ENCODE measurements at regions not wholly inside any gene's neighbourhood (a gene's known extent, or its start where the extent isn't known, plus 50 kb on each side); places are given as distances from the start of the nearest gene placed in this dataset.

DNA sequence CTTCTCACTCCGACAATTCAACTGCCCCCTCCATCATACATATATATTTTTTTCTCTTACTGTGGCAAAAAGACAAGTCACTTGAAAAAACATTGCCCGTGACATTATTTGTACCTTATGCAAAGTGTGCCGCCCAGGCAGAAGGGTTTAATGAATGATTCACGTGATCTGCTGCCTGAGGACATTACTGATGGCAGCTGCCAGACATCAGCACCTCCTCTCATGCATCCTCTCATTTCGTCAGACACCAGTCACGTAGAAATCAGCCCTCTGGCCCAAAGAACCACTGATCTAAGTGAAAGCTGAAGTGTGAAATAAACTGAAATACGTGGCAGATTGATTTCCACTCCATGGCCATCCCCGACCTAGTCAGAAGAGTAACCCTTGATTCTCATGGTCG is 218.8 kb upstream of the PDE10A start:
- DNase-seq (ENCODE audit: low spot score) (no peak), ATAC-seq (no peak)
- TF ChIP-seq EZH2phosphoT487 (IDR thresholded peaks at IDR 0.05; ENCODE audit: unreplicated experiment) (no peak), EZH2 (IDR thresholded peaks at IDR 0.05; ENCODE audit: low read depth, unreplicated experiment) (no peak), CREB1 (CRISPR knock-in tag; IDR thresholded peaks at IDR 0.05; ENCODE audit: low read depth) (no peak), POLR2AphosphoS5 (IDR thresholded peaks at IDR 0.05; ENCODE audit: low read depth) (no peak)
- H3K27ac ChIP-seq (ENCODE audit: low read depth) = no peak overlapping the region
- no peaks in the 10 kb centered on the region for H3K27me3 ChIP-seq (ENCODE audit: insufficient read depth)
- H3K36me3 ChIP-seq (ENCODE audit: insufficient read depth) = no peaks in the 10 kb centered on the region
- H3K4me3 ChIP-seq = no peak overlapping the region
- no peak overlapping the region for H2AFZ ChIP-seq
- peaks cover 7% of the 10 kb centered on the region for H3K27me3 Mint-ChIP-seq (ENCODE audit: insufficient read depth, low read depth, poor library complexity)
- H3K4me1 Mint-ChIP-seq = peaks cover 9% of the 10 kb centered on the region
- no peaks in the 10 kb centered on the region for H3F3A ChIP-seq (replicated peaks; ENCODE audit: low read depth)
- no peak overlapping the region for H3K27ac Mint-ChIP-seq
- no peak overlapping the region for H3K4me3 Mint-ChIP-seq
- no peak overlapping the region for H3K4me2 ChIP-seq
- H4K20me1 ChIP-seq (replicated peaks; ENCODE audit: insufficient read depth) = no peaks in the 10 kb centered on the region
- H3K36me3 Mint-ChIP-seq (ENCODE audit: low read depth) = peaks cover 3% of the 10 kb centered on the region; the same call in 1 of the 3 replicates
- H3K9me3 Mint-ChIP-seq = peaks cover 10% of the 10 kb centered on the region
- no peaks in the 10 kb centered on the region for H3K4me1 ChIP-seq (ENCODE audit: insufficient read depth)
- no peaks in the 10 kb centered on the region for H3K79me2 ChIP-seq (replicated peaks; ENCODE audit: insufficient read depth)
- no peaks in the 10 kb centered on the region for H3K9me2 ChIP-seq (ENCODE audit: insufficient read depth)

DNA sequence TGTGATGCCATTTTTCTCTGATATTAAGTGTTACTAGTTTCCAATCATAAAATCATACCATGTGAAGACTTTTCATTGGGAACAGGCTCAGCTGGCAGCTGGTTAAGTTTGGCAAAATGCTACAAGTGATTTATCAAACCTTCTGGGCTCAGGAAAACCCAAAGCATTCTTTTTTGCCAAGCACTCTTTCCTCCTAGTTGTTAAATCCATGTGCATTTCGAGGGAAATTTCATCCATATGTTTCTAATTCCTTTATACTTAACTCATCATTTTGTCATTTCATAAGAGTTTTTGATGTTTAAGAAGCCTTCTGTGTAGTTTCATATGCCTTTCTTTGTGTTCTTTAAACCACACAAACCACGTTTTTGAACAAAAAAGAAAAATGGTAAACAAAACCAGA is 217.6 kb upstream of the PDE10A start:
- H2AFZ ChIP-seq = no peak overlapping the region
- H3F3A ChIP-seq (replicated peaks; ENCODE audit: low read depth) = no peaks in the 10 kb centered on the region
- no peaks in the 10 kb centered on the region for H3K4me1 ChIP-seq (ENCODE audit: insufficient read depth)
- H4K20me1 ChIP-seq (replicated peaks; ENCODE audit: insufficient read depth) = no peaks in the 10 kb centered on the region
- H3K4me2 ChIP-seq = no peak overlapping the region
- no peak overlapping the region for H3K4me3 ChIP-seq
- no peak for ATAC-seq
- H3K79me2 ChIP-seq (replicated peaks; ENCODE audit: insufficient read depth) = no peaks in the 10 kb centered on the region
- no peaks in the 10 kb centered on the region for H3K9me2 ChIP-seq (ENCODE audit: insufficient read depth)
- peaks cover 7% of the 10 kb centered on the region for H3K27me3 Mint-ChIP-seq (ENCODE audit: insufficient read depth, low read depth, poor library complexity)
- no peaks in the 10 kb centered on the region for H3K36me3 ChIP-seq (ENCODE audit: insufficient read depth)
- no peak overlapping the region for H3K27ac ChIP-seq (ENCODE audit: low read depth)
- peaks cover 4% of the 10 kb centered on the region; the same call in 2 of the 3 replicates for H3K9me3 Mint-ChIP-seq
- H3K36me3 Mint-ChIP-seq (ENCODE audit: low read depth) = peaks cover 3% of the 10 kb centered on the region; the same call in 1 of the 3 replicates
- H3K4me3 Mint-ChIP-seq = no peak overlapping the region
- peaks cover 9% of the 10 kb centered on the region for H3K4me1 Mint-ChIP-seq
- H3K27ac Mint-ChIP-seq = no peak overlapping the region
- H3K27me3 ChIP-seq (ENCODE audit: insufficient read depth) = no peaks in the 10 kb centered on the region
- DNase-seq (ENCODE audit: low spot score) = no peak
- TF ChIP-seq NANOG (IDR thresholded peaks at IDR 0.05; ENCODE audit: borderline replicate concordance) = no peak
- TF ChIP-seq, protein P1, sequence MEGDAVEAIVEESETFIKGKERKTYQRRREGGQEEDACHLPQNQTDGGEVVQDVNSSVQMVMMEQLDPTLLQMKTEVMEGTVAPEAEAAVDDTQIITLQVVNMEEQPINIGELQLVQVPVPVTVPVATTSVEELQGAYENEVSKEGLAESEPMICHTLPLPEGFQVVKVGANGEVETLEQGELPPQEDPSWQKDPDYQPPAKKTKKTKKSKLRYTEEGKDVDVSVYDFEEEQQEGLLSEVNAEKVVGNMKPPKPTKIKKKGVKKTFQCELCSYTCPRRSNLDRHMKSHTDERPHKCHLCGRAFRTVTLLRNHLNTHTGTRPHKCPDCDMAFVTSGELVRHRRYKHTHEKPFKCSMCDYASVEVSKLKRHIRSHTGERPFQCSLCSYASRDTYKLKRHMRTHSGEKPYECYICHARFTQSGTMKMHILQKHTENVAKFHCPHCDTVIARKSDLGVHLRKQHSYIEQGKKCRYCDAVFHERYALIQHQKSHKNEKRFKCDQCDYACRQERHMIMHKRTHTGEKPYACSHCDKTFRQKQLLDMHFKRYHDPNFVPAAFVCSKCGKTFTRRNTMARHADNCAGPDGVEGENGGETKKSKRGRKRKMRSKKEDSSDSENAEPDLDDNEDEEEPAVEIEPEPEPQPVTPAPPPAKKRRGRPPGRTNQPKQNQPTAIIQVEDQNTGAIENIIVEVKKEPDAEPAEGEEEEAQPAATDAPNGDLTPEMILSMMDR (conservative IDR thresholded peaks at IDR 0.05; ENCODE audit: low read depth in 2 of 2) = no peak
- TF ChIP-seq, protein P2, sequence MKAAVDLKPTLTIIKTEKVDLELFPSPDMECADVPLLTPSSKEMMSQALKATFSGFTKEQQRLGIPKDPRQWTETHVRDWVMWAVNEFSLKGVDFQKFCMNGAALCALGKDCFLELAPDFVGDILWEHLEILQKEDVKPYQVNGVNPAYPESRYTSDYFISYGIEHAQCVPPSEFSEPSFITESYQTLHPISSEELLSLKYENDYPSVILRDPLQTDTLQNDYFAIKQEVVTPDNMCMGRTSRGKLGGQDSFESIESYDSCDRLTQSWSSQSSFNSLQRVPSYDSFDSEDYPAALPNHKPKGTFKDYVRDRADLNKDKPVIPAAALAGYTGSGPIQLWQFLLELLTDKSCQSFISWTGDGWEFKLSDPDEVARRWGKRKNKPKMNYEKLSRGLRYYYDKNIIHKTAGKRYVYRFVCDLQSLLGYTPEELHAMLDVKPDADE (IDR thresholded peaks at IDR 0.05) = no peak
- no peak for TF ChIP-seq ZNF114 (CRISPR knock-in tag; IDR thresholded peaks at IDR 0.05)
- TF ChIP-seq ZNF331 (CRISPR knock-in tag; IDR thresholded peaks at IDR 0.05; ENCODE audit: low read depth) = no peak
- TF ChIP-seq EZH2phosphoT487 (IDR thresholded peaks at IDR 0.05; ENCODE audit: unreplicated experiment) = no peak
- no peak for TF ChIP-seq POLR2AphosphoS5 (IDR thresholded peaks at IDR 0.05; ENCODE audit: low read depth)
- no peak for TF ChIP-seq STAT1 (IDR thresholded peaks at IDR 0.05; ENCODE audit: unreplicated experiment)
- TF ChIP-seq JUNB (IDR thresholded peaks at IDR 0.05; ENCODE audit: unreplicated experiment) = no peak
- no peak for TF ChIP-seq EZH2 (IDR thresholded peaks at IDR 0.05; ENCODE audit: low read depth, unreplicated experiment)
- TF ChIP-seq, protein P3, sequence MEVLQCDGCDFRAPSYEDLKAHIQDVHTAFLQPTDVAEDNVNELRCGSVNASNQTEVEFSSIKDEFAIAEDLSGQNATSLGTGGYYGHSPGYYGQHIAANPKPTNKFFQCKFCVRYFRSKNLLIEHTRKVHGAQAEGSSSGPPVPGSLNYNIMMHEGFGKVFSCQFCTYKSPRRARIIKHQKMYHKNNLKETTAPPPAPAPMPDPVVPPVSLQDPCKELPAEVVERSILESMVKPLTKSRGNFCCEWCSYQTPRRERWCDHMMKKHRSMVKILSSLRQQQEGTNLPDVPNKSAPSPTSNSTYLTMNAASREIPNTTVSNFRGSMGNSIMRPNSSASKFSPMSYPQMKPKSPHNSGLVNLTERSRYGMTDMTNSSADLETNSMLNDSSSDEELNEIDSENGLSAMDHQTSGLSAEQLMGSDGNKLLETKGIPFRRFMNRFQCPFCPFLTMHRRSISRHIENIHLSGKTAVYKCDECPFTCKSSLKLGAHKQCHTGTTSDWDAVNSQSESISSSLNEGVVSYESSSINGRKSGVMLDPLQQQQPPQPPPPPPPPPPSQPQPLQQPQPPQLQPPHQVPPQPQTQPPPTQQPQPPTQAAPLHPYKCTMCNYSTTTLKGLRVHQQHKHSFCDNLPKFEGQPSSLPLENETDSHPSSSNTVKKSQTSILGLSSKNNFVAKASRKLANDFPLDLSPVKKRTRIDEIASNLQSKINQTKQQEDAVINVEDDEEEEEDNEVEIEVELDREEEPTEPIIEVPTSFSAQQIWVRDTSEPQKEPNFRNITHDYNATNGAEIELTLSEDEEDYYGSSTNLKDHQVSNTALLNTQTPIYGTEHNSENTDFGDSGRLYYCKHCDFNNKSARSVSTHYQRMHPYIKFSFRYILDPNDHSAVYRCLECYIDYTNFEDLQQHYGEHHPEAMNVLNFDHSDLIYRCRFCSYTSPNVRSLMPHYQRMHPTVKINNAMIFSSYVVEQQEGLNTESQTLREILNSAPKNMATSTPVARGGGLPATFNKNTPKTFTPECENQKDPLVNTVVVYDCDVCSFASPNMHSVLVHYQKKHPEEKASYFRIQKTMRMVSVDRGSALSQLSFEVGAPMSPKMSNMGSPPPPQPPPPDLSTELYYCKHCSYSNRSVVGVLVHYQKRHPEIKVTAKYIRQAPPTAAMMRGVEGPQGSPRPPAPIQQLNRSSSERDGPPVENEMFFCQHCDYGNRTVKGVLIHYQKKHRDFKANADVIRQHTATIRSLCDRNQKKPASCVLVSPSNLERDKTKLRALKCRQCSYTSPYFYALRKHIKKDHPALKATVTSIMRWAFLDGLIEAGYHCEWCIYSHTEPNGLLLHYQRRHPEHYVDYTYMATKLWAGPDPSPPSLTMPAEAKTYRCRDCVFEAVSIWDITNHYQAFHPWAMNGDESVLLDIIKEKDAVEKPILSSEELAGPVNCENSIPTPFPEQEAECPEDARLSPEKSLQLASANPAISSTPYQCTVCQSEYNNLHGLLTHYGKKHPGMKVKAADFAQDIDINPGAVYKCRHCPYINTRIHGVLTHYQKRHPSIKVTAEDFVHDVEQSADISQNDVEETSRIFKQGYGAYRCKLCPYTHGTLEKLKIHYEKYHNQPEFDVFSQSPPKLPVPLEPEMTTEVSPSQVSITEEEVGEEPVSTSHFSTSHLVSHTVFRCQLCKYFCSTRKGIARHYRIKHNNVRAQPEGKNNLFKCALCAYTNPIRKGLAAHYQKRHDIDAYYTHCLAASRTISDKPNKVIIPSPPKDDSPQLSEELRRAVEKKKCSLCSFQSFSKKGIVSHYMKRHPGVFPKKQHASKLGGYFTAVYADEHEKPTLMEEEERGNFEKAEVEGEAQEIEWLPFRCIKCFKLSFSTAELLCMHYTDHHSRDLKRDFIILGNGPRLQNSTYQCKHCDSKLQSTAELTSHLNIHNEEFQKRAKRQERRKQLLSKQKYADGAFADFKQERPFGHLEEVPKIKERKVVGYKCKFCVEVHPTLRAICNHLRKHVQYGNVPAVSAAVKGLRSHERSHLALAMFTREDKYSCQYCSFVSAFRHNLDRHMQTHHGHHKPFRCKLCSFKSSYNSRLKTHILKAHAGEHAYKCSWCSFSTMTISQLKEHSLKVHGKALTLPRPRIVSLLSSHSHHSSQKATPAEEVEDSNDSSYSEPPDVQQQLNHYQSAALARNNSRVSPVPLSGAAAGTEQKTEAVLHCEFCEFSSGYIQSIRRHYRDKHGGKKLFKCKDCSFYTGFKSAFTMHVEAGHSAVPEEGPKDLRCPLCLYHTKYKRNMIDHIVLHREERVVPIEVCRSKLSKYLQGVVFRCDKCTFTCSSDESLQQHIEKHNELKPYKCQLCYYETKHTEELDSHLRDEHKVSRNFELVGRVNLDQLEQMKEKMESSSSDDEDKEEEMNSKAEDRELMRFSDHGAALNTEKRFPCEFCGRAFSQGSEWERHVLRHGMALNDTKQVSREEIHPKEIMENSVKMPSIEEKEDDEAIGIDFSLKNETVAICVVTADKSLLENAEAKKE (CRISPR knock-in tag; IDR thresholded peaks at IDR 0.05) = no peak

All from GM23338 (cell line).